ENCODE measurements at regions not wholly inside any gene's neighbourhood (a gene's known extent, or its start where the extent isn't known, plus 50 kb on each side); places are given as distances from the start of the nearest gene placed in this dataset.

DNA sequence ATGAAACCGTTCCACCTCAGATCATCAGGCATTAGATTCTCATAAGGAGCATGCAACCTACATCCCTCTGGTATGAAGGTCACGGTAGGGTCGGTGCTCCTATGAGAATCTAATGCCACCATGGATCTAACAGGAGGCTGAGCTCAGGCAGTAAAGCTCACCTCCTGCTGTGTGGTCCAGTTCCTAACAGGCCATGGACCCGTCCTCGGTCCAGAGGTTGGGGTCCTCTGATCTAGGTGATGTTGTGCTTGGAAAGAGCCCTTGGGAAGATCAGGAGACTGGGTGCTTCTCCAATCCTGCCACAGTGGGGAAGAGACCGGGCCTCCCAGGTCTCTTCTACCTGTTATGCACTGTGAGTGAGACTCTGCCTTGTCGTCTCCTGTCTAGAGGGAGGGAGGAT, 104.6 kb downstream of the ACKR3 start:
- no peak for FAIRE-seq

DNA sequence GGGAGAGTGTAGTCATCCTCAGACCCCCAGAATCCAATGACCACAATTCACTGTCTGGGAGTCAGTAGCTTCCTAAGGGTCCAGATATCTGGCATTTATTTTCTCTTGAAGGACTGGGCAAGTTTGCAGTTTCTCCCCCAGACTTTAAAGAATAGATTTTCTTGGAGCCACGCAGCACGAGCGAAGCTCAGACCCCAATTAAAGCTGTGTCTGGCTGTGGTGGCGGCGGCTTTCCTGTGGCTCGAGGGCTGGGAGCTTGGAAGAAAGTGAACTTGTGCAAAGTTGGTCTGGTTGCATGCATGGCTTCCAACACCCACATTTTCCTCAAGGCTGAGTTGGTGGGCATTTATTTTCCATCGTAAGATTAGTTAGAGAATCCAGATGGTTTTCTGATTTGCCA, 105.0 kb downstream of the ACKR3 start:
- no peak for FAIRE-seq

DNA sequence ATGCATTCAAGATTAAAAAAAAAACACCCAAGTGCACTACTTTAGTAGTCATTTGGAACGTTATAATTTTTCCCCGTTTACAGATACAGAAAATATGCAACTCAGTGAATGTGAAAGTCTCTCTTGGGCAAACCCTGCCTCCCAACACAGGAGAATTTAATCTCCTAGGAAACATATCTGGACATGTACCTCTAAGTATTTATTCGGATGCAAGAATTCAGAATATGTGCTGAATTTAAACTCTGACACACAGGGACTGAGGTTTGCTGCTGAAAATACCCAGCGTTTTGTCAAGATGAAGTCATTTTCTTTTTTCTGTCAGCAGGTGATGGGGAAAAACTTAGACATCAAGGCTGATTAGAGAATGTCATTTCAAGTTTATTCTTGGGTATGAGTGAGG, 105.4 kb downstream of the ACKR3 start:
- no peak for FAIRE-seq

- no peak for FAIRE-seq
Measured at GRCh38 chr2:236675526-236675925, 105.9 kb downstream of the ACKR3 start.

DNA sequence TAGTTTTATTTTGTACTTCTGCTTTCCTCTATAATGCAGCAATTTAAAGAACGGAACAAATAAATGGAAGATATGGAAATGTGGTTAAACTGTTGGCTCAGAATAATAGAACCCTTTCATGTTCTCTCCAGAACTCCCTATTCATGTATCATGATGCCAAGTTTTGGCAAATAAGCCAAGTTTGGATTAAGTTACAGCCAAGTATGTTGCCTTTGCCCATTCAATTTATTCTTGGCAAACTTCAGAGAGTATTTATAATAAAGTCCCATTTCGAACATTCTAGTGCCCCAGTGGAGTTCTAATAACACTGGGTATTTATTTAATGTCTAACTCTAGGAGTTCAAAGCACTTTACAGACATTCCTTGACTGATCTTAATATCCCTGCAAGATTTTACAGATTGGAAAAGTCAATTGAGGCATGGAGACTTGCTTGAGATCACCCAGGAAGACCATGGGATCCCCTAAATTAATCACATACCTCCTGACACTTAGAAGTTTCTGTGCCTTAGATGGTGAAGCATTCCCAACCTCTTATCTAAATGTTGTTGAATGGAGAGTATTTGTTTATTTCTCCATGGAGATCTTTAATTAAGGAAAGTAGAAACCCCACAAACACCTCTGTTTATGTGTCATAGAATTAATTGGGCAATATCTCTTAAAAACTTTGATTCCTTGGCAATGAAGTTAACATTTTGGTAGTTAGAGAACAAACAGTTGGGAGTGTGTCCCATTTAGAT, 106.7 kb downstream of the ACKR3 start:
- FAIRE-seq, result no peak

DNA sequence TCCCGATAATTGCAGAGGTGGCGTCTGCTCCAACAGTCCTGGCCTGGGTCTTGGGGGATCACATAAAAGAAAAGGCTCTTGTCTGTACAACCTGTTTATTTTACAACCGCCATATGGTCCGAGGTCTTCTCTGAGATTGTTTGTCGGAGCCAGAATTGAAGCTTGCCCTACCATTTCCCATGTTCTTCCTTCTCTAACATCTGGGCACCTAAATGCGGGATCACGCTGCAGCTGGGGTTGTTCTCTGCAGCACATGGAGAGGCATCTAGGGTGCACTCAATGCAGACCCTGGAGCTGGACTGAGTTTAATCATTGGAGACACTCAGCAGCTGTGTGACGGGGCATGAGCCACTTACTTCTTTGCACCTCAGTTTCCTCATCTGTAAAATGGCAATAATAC, 107.7 kb downstream of the ACKR3 start:
- FAIRE-seq, result no peak

GRCh38 chr2:236678307-236678975, 108.8 kb downstream of the ACKR3 start:
- no peak for FAIRE-seq

DNA sequence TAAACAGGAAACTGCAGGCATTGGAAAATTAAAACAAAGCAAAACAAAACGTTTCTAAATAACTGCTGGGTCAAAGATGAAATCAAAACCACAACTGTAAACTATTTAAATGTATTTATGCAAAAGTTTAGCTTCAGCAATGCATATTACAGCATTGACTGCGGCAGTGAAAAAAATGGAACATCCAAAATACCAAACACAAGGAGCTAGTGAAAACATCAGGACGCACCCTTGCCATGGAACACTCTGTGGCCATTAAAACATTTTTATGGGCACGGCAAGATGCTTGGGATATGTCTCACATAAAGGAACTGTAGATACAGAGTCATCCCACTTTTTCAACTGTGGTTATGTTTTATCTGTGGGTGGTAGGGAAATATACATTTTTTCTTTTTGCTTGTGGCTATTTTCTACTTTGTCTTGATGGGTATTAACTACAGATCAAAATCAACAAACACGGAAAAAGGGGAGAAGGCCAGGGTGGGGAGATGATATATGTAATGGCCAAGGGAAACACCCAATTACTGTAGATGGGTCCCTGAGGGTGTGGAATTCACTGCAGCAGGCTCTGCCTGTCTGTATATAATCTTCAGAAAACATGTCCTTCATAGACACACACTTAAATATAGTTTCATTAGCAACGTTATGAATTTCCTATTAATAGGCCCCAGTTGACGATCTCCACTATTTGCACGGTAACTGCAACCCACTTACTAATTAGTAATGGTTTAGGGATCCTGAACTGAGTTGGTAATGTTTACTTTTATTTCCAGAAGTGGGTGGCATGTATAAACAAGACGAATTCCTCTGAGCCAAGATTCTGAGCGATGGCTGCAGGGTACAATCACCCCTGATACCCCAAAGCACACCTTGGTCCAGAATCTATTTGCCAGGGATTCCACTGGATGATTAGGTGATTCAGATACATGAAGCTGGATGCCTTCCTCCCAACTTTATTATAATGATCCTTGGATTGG, 110.5 kb downstream of the ACKR3 start:
- no peak for FAIRE-seq

- FAIRE-seq, result no peak
Measured at GRCh38 chr2:236682651-236683422, 113.2 kb downstream of the ACKR3 start.

GRCh38 chr2:236684504-236685256, 115.1 kb downstream of the ACKR3 start:
- no peak for FAIRE-seq

GRCh38 chr2:236685361-236685760, 115.7 kb downstream of the ACKR3 start:
- FAIRE-seq, result no peak

GRCh38 chr2:236685979-236686520, 116.4 kb downstream of the ACKR3 start:
- no peak for FAIRE-seq

GRCh38 chr2:236686561-236686960, 116.9 kb downstream of the ACKR3 start:
- no peak for FAIRE-seq

DNA sequence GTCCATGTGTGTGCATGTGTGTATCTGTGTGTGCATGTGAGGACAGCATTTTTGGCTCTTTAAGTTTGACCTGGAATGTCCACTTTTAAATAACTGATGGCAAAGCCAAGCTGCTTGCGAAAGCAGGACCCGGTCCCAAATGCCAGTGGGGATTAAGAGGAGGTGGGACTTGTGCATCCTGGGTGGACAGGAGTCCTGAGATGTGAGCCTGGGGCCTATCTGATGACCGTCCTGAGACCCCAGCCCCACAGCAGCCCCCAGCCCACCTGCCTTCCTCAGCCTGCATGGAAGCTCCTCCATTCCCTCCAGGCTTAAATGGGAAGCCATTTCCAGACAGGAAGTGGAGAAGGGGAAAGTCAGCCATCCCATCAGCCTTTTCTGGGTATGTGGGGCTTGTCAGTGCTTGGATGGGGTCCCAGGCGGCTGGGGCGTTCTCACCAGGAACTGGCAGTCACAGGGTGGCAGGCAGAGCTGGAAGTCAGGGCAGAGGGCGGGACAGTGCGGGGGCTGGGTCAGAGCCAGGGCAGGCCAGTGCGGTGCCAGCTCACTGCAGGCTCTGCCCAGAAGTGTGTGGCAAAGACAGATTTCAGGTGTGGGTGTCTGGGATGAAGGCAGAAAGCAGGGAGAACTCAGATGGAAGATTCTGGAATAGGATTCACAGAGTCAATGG, 117.8 kb downstream of the ACKR3 start:
- FAIRE-seq, result no peak

GRCh38 chr2:236688157-236688556, 118.5 kb downstream of the ACKR3 start:
- no peak for FAIRE-seq

GRCh38 chr2:236688563-236689392, 119.2 kb downstream of the ACKR3 start:
- FAIRE-seq, result no peak

DNA sequence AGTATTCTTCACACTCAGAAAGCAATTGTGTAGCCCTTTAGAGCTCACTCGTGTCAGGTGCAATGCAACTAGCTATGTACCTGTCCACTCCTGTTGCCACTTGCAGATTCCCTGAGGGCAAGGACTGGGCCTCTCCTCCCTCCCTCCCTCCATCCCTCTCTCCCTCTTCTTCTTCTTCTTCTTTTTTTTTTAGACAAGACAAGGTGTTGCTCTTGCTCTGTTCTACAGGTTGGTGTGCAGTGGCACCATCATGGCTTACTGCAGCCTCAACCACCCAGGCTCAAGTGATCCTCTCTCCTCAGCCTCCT, 119.7 kb downstream of the ACKR3 start:
- no peak for FAIRE-seq

GRCh38 chr2:236689981-236690380, 120.4 kb downstream of the ACKR3 start:
- no peak for FAIRE-seq

GRCh38 chr2:236690726-236691125, 121.1 kb downstream of the ACKR3 start:
- FAIRE-seq, result no peak

- no peak for FAIRE-seq
Measured at GRCh38 chr2:236691799-236692167, 122.2 kb downstream of the ACKR3 start.
